CD4-positive, alpha-beta T cell treated with Interleukin-17A for 1 hour (primary cell): ENCODE measurements at regions not wholly inside any gene's neighbourhood (a gene's known extent, or its start where the extent isn't known, plus 50 kb on each side); places are given as distances from the start of the nearest gene placed in this dataset.

ENCODE experiments used
- DNase-seq: peaks from one replicate; pipeline ENCODE4 v3.0.0-alpha.2; 2020

DNA sequence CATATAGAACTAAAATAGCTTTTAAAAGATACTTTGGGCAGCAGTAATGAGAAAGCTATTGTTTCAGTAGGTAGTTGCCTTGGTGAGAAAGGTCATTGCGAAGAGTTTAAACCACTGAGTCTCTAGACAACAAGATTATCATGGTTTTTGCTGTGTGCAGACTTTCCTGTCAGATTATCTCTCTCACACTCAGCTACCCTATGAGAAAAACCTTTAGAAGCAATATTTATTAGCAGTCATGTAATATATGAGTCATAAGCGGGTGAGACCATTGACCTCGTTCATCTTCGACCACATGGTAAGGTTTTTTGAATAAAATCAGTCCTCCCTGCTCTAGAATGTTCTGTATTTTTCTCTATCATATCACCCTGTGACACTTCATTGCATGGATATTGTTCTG lies 59.9 kb downstream of the GPR65 start:
- no peak for DNase-seq

DNA sequence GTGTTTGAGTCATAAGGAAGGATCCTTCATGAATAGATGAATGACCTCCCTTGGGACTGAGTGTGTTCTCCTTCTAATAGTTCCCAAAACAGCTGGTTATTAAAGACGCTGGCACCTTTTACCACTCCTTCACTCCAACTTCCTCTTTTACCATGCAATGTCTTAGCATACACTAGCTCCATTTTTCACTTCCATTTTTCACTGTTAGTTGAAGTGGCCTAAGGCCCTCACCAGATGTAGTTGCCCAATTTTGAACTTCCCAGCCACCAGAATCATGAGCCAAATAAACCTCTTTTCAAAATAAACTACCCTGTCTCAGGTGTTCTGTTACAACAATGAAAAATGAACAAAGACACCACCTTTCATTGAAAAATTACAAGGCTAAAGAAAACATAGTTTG lies 64.7 kb downstream of the GPR65 start:
- DNase-seq = no peak

DNA sequence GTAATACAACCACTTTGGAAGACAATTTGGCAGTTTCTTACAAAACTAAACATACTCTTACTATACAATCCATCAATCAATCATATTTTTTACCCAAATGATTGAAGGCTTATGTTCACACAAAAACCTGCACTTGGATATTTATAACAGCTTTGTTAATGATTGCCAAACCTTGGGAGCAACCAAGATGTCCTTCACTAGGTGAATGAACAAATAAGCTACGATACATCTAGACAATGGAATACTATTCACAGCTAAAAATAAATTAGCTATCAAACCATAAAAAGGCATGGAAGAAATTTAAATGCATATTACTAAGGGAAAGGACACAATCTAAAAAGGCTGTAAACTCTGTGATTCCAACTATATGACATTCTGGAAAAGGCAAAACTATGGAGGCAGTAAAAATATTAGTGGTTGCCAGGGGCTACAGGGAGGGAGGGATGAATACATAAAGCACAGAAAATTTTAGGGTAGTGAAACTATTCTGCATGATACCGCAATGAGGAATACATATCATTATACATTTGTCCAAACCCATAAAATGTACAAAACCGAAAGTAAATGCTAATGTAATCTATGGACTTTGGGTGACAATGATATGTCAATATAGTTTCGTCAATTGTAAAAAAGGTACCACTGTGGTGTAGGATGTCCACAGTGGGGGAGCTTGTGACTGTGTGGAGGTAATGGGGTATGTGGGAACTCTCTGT lies 70.5 kb downstream of the GPR65 start:
- DNase-seq = peak; percentile 2

DNA sequence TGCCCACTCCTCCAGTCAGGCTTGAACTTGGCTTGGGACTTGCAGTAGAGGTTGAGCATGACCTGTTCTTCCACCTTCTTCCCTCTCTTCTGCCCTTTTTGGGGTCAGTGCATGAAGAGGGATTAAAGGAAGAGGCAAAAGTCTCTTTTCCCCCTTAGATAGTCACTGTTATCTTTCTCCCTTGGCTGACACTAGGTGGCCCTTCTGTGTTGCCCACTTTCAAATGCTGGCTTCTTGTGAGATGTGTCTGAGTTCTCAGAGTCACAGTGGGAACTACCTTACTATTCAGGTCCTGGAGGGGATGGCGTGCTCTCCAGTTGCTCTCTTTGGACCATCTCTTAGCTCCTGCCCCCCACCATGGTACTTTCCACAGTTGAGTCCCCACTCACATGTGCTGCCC lies 73.6 kb downstream of the GPR65 start:
- no peak for DNase-seq

DNA sequence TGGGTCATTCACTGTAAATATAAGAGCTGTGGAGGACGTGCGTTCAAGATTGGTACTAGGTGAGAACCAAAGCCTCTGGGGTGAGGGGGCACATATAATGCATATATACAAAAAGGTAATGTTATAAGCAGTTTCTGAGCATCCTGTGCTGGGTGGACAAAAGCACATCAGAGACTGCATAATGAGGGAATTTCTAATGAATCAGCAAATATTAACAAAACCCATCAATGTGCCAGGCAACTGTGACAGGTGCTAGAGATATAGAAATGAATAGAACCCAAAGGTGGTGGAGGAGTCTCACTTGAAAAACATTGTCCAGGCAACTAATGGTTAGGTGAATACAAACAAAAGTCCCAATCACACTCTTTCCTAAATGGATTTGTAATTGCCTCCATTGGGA lies 74.7 kb downstream of the GPR65 start:
- no peak for DNase-seq

DNA sequence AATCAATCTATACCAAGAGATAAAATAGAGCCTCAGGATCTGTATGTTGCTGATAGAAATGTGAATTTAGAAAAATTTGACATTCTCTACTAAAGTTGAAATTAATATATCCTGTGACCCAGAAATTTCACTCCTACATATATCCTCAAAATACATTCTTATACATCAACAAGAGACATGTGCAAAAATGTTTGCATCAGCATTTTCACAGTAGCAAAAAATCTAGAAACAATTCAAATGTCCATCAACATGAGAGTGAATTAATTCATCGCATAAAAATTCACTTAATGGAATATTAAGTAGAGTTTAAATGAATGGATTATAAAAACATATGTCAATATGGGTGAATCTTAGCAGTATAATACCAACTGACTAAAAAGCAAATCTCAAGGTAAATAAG lies 80.8 kb downstream of the GPR65 start:
- no peak for DNase-seq

DNA sequence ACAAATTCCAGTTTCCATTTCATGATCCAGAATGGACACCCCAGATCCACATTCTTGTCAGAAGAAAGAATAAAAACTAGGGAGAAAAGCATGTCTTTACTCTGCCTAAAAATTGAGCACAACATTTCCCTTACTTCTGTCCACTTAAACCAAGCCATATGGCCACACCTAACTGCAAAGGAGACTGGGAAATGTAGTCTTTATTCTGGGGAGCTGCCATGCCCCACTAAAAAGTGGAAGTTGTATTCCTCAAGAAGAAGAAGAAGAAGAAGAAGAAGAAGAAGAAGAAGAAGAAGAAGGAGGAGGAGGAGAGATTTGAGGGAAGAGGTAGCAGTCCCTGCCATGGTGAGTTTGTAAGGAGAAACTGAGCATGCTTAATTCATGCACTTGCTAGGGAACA lies 84.5 kb downstream of the GPR65 start:
- no peak for DNase-seq

DNA sequence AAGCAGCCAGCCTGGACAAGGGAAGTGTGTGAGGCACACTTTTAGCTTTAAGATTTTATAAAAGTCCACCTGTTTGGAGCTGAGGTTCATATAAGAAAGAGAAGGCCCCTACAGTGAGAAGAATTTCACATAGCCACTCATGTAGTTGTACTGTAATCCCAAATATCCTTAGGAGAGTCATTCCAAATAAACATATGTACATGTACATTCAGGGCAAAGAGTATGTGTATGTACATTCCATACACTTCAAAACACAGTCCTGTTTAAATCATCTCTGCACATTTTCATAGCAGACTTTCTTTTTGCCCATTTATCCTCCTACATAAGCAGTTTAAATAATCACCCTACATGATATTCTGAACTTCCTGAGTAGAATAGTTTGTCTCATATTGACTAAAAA lies 87.6 kb downstream of the GPR65 start:
- DNase-seq = no peak

DNA sequence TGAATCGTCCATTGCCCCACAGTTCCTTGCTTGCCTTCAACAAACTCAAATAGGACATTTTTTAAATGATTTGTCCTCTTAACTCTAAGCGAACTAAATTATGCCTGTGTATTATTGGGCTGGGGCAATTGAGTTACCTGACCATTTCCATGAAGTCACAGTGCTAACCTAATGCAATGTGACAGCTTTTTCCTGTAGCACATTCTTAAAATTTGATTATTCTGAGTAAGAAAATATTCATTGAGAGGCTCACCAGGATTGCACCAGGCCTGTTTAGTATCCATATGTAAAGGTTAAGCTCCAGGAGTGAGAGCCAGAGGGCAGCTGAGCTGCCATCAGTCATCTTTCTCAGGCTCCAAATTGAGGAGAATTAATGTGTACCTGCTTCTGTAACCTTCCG lies 90.9 kb downstream of the GPR65 start:
- DNase-seq = no peak

DNA sequence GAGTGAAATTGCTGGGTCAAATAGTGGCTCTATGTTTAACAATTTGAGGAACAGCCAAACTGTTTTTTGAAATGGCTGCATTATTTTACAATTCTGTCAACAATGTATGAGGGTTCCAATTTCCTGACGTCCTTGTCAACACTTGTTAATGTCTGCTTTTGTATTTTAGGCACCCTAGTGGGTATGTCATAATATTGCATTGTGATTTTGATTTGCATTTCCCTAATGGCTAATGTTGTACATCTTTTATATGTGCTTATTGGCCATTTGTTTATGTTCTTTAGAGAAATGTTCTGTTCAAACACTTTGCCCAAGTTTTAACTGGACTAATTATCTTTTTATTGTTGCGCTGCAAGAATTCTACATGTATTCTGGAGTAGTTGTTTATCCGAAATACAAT lies 93.2 kb downstream of the GPR65 start:
- DNase-seq = no peak

DNA sequence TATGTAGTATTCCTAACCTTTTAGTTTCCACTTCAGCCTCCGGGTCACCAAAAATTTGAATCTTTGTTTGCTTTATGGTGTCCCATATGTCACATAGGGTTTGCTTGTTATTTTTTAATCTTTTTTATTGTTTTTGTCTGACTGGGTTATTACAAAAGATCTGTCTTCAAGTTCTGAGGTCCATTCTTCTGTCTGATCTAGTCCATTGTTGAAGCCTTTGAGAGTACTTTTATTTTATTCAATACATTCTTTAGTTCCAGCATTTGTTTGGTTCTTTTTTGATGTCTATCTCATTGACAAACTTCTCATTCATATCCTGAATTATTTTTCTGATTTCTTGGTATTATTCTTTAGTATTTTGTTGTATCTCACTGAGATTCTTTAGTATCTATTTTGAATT lies 99.8 kb downstream of the GPR65 start:
- DNase-seq = no peak

DNA sequence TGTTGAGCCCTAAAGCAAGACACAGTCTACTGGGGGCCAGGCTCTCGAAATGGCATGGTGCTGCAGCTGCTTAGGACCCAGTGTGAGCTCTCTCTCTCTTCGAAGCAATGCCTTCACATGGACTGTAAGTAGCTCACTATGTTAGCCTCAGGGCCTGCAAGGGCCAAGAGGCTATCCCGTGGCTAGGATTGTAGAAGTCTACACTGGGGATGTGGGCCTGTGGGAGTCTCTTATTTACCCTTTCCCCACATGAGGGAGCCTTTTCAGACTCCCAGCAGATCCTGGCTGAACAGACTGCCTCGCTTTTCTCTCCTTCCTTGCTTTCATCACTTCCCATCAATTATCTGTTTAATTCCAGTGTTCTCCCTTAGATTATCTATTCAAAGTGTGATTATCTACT lies 101.4 kb downstream of the GPR65 start:
- DNase-seq = no peak

DNA sequence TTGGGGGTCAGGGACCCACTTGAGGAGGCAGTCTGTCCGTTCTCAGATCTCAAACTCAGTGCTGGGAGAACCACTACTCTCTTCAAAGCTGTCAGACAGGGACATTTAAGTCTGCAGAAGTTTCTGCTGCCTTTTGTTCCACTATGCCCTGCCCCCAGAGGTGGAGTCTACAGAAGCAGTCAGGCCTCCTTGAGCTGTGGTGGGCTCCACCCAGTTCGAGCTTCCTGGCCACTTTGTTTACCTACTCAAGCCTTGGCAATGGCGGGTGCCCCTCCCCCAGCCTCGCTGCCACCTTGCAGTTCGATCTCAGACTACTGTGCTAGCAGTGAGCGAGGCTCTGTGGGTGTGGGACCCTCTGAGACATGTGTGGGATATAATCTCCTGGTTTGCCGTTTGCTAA lies 122.7 kb downstream of the GPR65 start:
- DNase-seq = peak; percentile 18

DNA sequence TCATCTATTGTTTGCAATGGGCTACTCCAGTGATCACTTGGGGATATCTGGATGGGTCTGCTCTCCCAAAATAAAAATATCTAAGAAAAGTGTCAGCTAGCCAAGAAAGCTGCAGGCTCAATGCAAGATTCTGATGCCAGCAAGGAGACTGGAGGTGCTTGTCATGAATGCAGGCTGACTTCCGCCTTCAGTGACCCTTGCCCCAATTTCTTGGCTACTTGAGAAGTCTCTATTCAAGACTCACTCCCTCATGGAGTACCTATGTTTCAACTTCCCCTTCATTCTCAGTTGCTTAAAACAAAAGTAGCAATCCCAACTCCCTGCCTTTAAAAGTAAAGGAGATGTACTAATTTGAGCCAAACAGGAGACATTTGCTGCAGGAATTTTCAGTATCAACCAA lies 123.9 kb downstream of the GPR65 start:
- DNase-seq = no peak

DNA sequence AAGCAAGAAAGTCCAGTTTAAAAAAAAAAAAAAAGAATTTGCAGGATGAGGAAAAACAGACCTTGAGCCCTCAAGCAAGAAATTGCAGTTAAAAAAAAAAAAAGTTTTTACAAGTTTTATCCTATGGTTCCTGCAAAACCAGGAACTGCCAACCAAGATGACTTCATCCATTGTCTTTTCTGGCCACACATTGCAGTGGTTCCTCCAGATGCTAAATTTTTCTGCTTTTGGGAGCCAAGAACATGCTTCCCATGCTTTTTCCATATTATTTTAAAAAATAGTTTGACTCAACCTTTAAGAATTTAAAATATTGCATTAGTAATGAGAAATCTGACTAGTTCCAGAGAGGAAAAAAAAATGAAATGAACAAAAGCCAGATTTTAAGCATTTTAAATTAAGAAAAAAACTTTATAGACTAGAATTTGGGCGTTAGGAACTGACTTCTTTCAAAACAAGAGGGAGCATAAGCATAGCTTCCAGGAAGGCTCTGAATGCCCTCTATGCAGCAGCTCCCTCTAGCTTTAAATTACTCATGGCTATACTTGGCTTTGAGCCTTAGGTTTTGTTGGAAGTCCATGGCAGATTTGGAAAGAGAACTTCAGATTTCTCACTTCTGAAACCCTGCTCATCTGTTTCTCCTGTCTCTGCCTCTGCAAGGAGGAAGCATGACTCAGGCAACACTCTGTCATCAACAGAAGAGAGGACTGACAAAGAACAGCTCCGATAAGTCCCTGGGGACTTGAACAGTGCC lies 124.5 kb downstream of the GPR65 start:
- DNase-seq = no peak

DNA sequence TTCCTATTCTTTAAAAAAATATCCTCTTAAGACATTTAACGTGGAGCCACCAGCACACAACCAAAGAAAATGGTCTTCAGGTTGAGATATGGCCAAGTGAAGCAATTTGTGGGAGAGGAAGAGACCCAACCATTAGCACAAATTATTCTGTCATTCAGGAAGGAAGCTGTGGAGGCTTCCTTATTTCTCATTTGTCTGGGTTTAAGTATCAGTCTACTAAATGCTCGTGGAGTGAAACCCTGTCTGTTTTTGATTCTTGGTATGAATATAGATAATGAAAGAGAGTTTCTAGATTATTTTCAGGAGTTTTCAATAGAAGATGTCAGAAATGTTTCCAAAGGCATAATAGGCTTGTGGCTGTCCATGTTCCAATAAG lies 125.1 kb downstream of the GPR65 start:
- no peak for DNase-seq
